ENCODE measurements at regions not wholly inside any gene's neighbourhood (a gene's known extent, or its start where the extent isn't known, plus 50 kb on each side); places are given as distances from the start of the nearest gene placed in this dataset.
"Not testable (repeated sequence)": the region's sequence is repeated elsewhere in the genome, so short reads cannot be mapped to it uniquely, and the experiment has no call there.

- TF ChIP-seq POLR2AphosphoS5 (IDR thresholded peaks at IDR 0.05); POLR2A (IDR thresholded peaks at IDR 0.05); CTCF (IDR thresholded peaks at IDR 0.05); EP300 (IDR thresholded peaks at IDR 0.05; ENCODE audit: low read depth): not testable (repeated sequence)
Measured at GRCh38 chr1:148210166-148210565, 58.1 kb upstream of the NBPF11 start.

Measured in transverse colon (tissue), 4 donors.